ENCODE measurements at regions not wholly inside any gene's neighbourhood (a gene's known extent, or its start where the extent isn't known, plus 50 kb on each side); places are given as distances from the start of the nearest gene placed in this dataset.
"Not testable (repeated sequence)": the region's sequence is repeated elsewhere in the genome, so short reads cannot be mapped to it uniquely, and the experiment has no call there.

DNA sequence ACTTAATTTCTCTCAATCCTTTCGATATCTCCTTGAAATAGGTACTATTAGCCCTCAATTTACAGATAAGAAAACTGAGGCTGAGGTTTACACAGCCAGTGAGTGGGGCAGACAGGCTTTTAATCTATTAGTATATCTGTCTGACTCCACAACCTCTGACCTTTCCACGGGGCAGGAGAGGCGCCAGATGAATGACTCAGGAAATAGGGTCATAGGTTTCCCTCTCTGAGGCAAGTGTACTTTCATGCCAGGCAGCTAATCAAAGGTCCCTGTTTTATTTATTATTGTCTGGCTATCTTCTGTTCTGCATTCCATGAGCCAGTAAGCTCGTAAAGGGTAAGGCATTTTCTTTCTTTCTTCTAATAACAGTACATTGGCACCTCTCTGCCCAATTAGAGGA lies 79.6 kb upstream of the KLF4 start:
- 0 out of 2 replicates have a peak, but pooled peaks have one; percentile 14 for TF ChIP-seq JUND (IDR thresholded peaks at IDR 0.05)
- no peak for TF ChIP-seq ZFX (IDR thresholded peaks at IDR 0.05)
- TF ChIP-seq, protein P1, sequence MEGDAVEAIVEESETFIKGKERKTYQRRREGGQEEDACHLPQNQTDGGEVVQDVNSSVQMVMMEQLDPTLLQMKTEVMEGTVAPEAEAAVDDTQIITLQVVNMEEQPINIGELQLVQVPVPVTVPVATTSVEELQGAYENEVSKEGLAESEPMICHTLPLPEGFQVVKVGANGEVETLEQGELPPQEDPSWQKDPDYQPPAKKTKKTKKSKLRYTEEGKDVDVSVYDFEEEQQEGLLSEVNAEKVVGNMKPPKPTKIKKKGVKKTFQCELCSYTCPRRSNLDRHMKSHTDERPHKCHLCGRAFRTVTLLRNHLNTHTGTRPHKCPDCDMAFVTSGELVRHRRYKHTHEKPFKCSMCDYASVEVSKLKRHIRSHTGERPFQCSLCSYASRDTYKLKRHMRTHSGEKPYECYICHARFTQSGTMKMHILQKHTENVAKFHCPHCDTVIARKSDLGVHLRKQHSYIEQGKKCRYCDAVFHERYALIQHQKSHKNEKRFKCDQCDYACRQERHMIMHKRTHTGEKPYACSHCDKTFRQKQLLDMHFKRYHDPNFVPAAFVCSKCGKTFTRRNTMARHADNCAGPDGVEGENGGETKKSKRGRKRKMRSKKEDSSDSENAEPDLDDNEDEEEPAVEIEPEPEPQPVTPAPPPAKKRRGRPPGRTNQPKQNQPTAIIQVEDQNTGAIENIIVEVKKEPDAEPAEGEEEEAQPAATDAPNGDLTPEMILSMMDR (IDR thresholded peaks at IDR 0.05 in 2 of 3, conservative IDR thresholded peaks at IDR 0.05 in 1 of 3; ENCODE audit: borderline replicate concordance in 1 of 3, insufficient read depth in 1 of 3, low read depth in 2 of 3, low read length in 2 of 3) = no peak
- no peaks in the 10 kb centered on the region for H3K79me2 ChIP-seq (ENCODE audit: insufficient read depth, low read length)
- H3K9me2 ChIP-seq (ENCODE audit: insufficient read depth) = no peaks in the 10 kb centered on the region
- no peaks in the 10 kb centered on the region for H4K20me1 ChIP-seq (ENCODE audit: insufficient read depth)
- H3K27me3 ChIP-seq (ENCODE audit: insufficient read depth, low read length) = no peaks in the 10 kb centered on the region
- ChIA-PET POLR2A (no interaction called here), RAD21 (ENCODE audit: low non-redundant PET in 1 of 2, low total read pairs in 2 of 2, uncharacterized antibody in 2 of 2, unreplicated experiment in 2 of 2) (no interaction called here), CTCF (no interaction called here)
- H3K4me2 ChIP-seq (ENCODE audit: low read length) = peak overlapping the region; percentile 34
- DNase-seq (ENCODE audit: low read depth, low spot score) (no peak), ATAC-seq (peak; percentile 69)
- H3K36me3 ChIP-seq (ENCODE audit: control insufficient read depth in 1 of 2, insufficient read depth in 2 of 2, low read length in 2 of 2) = no peaks in the 10 kb centered on the region
- H3K27ac ChIP-seq (ENCODE audit: low read depth, low read length) = no peak overlapping the region
- H2AFZ ChIP-seq (ENCODE audit: low read depth, low read length, poor library complexity, severe bottlenecking) = peak overlapping the region; percentile 46
- H3K9ac ChIP-seq (ENCODE audit: low read length) = no peak overlapping the region
- no peak overlapping the region for H3K4me3 ChIP-seq (replicated peaks in 1 of 2; ENCODE audit: low read depth in 1 of 2, low read length in 2 of 2)
- intact Hi-C loops (cut with micrococcal nuclease) = no loop called here
- BruUV-seq (replicated peaks) = no TSS peak
- no peaks in the 10 kb centered on the region for H3K9me3 ChIP-seq (ENCODE audit: control insufficient read depth in 1 of 2, insufficient read depth in 1 of 2, low read depth in 1 of 2, low read length in 2 of 2)
- peaks cover 7 to 13% of the 10 kb centered on the region in 2 experiments; a peak in 3 of 4 replicates for H3K4me1 ChIP-seq (ENCODE audit: control insufficient read depth in 1 of 2, insufficient read depth in 2 of 2, low read length in 2 of 2)

GRCh38 chr9:107568406-107568805 lies 78.8 kb upstream of the KLF4 start:
- H3K9ac ChIP-seq (ENCODE audit: low read length); H2AFZ ChIP-seq (ENCODE audit: low read depth, low read length, poor library complexity, severe bottlenecking); POLR2A ChIA-PET; intact Hi-C loops (cut with micrococcal nuclease); H3K9me2 ChIP-seq (ENCODE audit: insufficient read depth); ATAC-seq; H4K20me1 ChIP-seq (ENCODE audit: insufficient read depth); H3K79me2 ChIP-seq (ENCODE audit: insufficient read depth, low read length); H3K36me3 ChIP-seq (ENCODE audit: control insufficient read depth in 1 of 2, insufficient read depth in 2 of 2, low read length in 2 of 2); H3K27ac ChIP-seq (ENCODE audit: low read depth, low read length); RAD21 ChIA-PET (ENCODE audit: low non-redundant PET in 1 of 2, low total read pairs in 2 of 2, uncharacterized antibody in 2 of 2, unreplicated experiment in 2 of 2); H3K4me2 ChIP-seq (ENCODE audit: low read length); CTCF ChIA-PET; BruUV-seq (replicated peaks); H3K9me3 ChIP-seq (ENCODE audit: control insufficient read depth in 1 of 2, insufficient read depth in 1 of 2, low read depth in 1 of 2, low read length in 2 of 2); H3K4me3 ChIP-seq (replicated peaks in 1 of 2; ENCODE audit: low read depth in 1 of 2, low read length in 2 of 2); DNase-seq (ENCODE audit: low read depth, low spot score); H3K27me3 ChIP-seq (ENCODE audit: insufficient read depth, low read length): not testable (repeated sequence)
- peaks cover 7 to 13% of the 10 kb centered on the region in 2 experiments; a peak in 3 of 4 replicates for H3K4me1 ChIP-seq (ENCODE audit: control insufficient read depth in 1 of 2, insufficient read depth in 2 of 2, low read length in 2 of 2)

Measured in HCT116 (cell line).